Right atrium auricular region (tissue), 2 donors: ENCODE measurements at regions not wholly inside any gene's neighbourhood (a gene's known extent, or its start where the extent isn't known, plus 50 kb on each side); places are given as distances from the start of the nearest gene placed in this dataset.

Experiments used
- DNase-seq: peaks from one replicate; pipeline ENCODE4 v3.0.0-alpha.2; 2019; ENCODE audit warnings: low spot score
- H3K27ac ChIP-seq, 2 donors: fragments of 200-600 bp; sonication (generic); 1 replicate in 1 of 2; 2 replicates in 1 of 2; pipeline ENCODE4 v1.5.1; 2016 to 2019
- H3K27me3 ChIP-seq, 2 donors: fragments of 200-600 bp; sonication (generic); one replicate each; pipeline versions ENCODE4 v1.5.1 to v1.6.0; 2017 to 2019
- H3K36me3 ChIP-seq: fragments of 200-600 bp; sonication (generic); one replicate; pipeline ENCODE4 v1.5.1; 2016
- H3K4me1 ChIP-seq, 2 donors: fragments of 200-600 bp; sonication (generic); one replicate each; pipeline versions ENCODE4 v1.5.1 to v1.6.0; 2017 to 2019
- H3K4me3 ChIP-seq, 2 donors: fragments of 200-600 bp; sonication (generic); 1 replicate in 1 of 2; 2 replicates in 1 of 2; pipeline ENCODE4 v1.5.1; 2017 to 2019; ENCODE audit warnings: mild to moderate bottlenecking in 1 of 2, moderate library complexity in 1 of 2
- H3K9me3 ChIP-seq, 2 donors: fragments of 200-600 bp; sonication (generic); one replicate each; pipeline ENCODE4 v1.5.1; 2019
- TF ChIP-seq, protein P1 (sequence below), 2 donors: fragments of 200-600 bp; sonication (generic); IDR thresholded peaks; one replicate each; pipeline ENCODE4 v1.5.1; 2019; ENCODE audit warnings: antibody characterized with exemption in 2 of 2

DNA sequence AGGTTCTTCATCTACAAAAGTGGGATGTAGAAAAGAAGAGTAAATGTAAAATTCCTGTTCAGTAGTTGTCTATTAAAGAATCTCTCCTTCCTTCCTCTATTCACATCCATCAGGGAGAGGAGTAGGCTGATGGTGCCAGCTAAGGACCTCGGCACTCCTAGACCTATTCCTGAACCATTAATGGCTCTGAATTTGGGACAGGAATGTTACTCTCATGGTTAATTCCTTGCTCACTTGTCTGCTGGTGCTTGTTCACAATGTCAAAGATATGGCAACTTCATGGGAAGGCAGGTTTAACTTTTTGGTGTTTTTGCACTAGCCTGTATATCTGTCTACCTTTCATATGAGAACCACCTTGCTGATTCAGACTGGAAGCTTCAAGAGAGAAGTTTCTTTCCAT is 206.6 kb downstream of the DAD1 start:
- no peak overlapping the region for H3K27ac ChIP-seq
- no peak for DNase-seq
- no peak overlapping the region for H3K4me3 ChIP-seq
- TF ChIP-seq, protein P1, sequence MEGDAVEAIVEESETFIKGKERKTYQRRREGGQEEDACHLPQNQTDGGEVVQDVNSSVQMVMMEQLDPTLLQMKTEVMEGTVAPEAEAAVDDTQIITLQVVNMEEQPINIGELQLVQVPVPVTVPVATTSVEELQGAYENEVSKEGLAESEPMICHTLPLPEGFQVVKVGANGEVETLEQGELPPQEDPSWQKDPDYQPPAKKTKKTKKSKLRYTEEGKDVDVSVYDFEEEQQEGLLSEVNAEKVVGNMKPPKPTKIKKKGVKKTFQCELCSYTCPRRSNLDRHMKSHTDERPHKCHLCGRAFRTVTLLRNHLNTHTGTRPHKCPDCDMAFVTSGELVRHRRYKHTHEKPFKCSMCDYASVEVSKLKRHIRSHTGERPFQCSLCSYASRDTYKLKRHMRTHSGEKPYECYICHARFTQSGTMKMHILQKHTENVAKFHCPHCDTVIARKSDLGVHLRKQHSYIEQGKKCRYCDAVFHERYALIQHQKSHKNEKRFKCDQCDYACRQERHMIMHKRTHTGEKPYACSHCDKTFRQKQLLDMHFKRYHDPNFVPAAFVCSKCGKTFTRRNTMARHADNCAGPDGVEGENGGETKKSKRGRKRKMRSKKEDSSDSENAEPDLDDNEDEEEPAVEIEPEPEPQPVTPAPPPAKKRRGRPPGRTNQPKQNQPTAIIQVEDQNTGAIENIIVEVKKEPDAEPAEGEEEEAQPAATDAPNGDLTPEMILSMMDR (IDR thresholded peaks at IDR 0.05) = no peak
- H3K4me1 ChIP-seq = no peaks in the 10 kb centered on the region
- no peaks in the 10 kb centered on the region for H3K27me3 ChIP-seq
- H3K36me3 ChIP-seq = no peaks in the 10 kb centered on the region
- H3K9me3 ChIP-seq = no peaks in the 10 kb centered on the region

DNA sequence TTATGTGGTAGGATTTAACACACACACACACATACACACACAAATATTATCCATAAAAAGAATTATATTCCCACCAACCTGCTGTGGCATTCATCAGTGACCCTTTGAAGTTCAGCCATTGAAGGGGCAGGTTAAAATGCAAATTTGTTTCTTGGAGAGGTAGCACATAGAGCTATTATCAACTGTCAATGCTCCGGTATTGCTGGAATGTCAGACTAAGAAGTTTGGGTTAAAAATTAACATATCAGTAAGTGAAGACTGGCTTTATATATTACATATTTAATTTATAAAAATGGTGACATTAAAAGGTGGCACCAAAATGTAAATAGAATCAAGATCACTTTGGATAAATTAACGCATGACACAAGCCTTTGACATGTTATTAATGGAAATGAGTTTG is 207.3 kb downstream of the DAD1 start:
- H3K4me1 ChIP-seq = no peaks in the 10 kb centered on the region
- TF ChIP-seq, protein P1 (IDR thresholded peaks at IDR 0.05) = no peak
- DNase-seq = no peak
- H3K27me3 ChIP-seq = no peaks in the 10 kb centered on the region
- H3K36me3 ChIP-seq = no peaks in the 10 kb centered on the region
- H3K4me3 ChIP-seq = no peak overlapping the region
- no peaks in the 10 kb centered on the region for H3K9me3 ChIP-seq
- no peak overlapping the region for H3K27ac ChIP-seq

DNA sequence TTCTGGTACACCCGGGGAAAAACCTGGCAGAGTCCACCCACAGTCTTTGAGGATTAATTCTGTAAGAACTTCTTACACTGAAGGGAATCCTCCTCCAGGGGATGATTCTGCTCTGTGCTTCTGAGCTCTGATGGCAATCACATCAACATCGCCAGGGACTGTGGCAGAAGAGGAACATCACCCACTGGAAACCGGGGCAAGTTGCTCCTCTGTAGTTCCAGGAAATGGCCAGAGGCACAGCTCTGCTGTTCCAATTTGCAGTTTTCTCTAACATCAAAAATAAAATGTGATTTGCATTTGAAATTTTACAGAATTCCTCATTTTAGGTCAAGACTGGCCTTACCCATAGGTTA is 207.6 kb downstream of the DAD1 start:
- TF ChIP-seq, protein P1 (IDR thresholded peaks at IDR 0.05) = no peak
- no peak overlapping the region for H3K27ac ChIP-seq

DNA sequence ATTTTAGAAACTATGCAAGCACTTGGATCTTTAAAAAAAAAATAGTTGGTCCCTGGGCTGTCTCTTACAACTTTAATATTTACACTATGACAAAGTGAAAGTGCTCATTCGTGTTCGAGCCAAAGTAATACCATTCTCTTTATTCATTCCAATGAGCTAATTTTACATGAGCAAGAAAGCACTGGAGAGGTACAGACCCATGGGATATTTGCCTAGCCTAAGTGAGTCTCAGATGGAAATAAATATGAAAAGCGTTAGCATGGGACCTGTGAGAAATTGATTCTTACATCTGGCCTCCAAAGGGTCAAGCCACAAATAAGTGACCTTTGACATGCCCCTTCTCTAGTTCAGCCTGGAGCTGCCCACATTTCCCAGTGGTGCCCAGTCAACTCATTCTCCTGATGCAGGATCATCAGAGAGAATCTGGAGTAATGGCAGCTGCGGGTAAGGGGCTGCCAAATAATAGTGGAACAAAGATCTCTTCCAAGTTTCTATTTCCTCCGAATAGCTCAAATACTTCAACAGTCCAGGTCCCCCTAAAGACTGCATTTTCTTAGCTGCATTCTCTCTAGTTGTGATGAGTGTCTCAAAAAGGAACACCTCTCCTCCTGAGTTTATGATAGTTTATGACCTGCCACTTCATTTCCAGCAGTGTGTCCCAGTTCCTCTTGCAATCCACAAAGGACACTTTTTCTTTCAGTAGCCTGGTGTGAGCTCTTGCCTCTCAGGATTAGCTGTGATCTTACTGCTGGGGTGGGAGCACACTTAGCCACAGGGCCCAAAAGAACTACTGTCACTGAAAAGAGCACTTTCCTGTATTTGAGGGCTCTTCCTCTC is 208.2 kb downstream of the DAD1 start:
- DNase-seq = no peak
- Histone ChIP-seq H3K4me3 (no peak overlapping the region), H3K9me3 (no peaks in the 10 kb centered on the region), H3K27ac (no peak overlapping the region), H3K36me3 (no peaks in the 10 kb centered on the region), H3K27me3 (no peaks in the 10 kb centered on the region), H3K4me1 (no peaks in the 10 kb centered on the region)
- TF ChIP-seq, protein P1 (IDR thresholded peaks at IDR 0.05) = no peak

More for the DNA sequence above, 207.6 kb downstream of the DAD1 start:
- no peak overlapping the region for H3K4me3 ChIP-seq
- H3K27me3 ChIP-seq = no peaks in the 10 kb centered on the region
- no peaks in the 10 kb centered on the region for H3K9me3 ChIP-seq
- no peak for DNase-seq
- H3K4me1 ChIP-seq = no peaks in the 10 kb centered on the region
- no peaks in the 10 kb centered on the region for H3K36me3 ChIP-seq

DNA sequence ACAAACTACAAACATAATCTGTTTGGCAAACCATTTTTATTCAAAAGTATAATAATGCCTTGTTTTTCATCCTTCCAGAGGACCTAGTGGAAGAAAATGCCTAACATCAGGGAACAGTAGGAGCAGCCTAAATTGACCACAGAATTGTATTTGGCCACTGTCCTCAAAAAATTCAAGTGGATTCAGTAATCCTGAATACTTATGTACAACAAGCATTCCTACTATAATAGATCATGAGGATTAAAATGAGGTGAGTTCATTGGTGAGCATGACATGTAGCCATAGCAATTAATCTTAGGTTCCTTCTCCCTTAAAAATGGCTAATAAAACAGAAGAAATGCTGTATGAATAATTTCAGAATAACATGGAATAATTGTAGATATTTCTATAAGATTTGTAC is 209.3 kb downstream of the DAD1 start:
- no peaks in the 10 kb centered on the region for H3K9me3 ChIP-seq
- H3K4me3 ChIP-seq = no peak overlapping the region
- H3K4me1 ChIP-seq = no peaks in the 10 kb centered on the region
- TF ChIP-seq, protein P1 (IDR thresholded peaks at IDR 0.05) = no peak
- H3K27me3 ChIP-seq = no peaks in the 10 kb centered on the region
- no peaks in the 10 kb centered on the region for H3K36me3 ChIP-seq
- no peak for DNase-seq
- H3K27ac ChIP-seq = no peak overlapping the region

DNA sequence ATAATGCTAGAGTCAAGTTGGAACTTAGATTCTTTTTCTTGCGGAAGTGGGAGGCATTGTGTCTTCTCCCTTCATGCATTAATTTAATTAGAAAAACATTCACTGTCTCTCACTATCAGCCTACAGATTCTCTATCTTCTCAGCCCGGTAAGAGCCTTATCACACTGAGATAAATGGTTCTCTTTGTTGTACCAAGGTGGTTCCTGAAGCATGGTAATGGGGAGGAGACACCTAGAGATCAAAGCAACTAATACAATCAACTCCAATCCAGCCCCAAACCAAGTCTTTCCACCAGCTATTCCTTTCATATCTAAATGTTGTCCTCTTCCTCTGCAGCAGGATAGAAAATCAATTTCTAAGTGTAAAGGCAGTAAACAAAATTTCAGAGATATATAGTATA is 210.8 kb downstream of the DAD1 start:
- H3K4me1 ChIP-seq = no peaks in the 10 kb centered on the region
- TF ChIP-seq, protein P1 (IDR thresholded peaks at IDR 0.05) = no peak
- H3K27me3 ChIP-seq = no peaks in the 10 kb centered on the region
- no peaks in the 10 kb centered on the region for H3K9me3 ChIP-seq
- no peak overlapping the region for H3K4me3 ChIP-seq
- no peak overlapping the region for H3K27ac ChIP-seq
- DNase-seq = no peak
- H3K36me3 ChIP-seq = no peaks in the 10 kb centered on the region
